HCT116 (cell line): ENCODE measurements at regions not wholly inside any gene's neighbourhood (a gene's known extent, or its start where the extent isn't known, plus 50 kb on each side); places are given as distances from the start of the nearest gene placed in this dataset.

ENCODE experiments used
- ATAC-seq: fragments of 200-7000 bp; cut with Tn5 transposase; 2 replicates; pipeline ENCODE4 v1.9.1; 2020; ENCODE audit warnings: mild to moderate bottlenecking, moderate library complexity
- BruUV-seq: library from RNA; stranded (reverse); fragments of 400-500 nt; replicated peaks from 2 replicates; lab custom pipeline; 2021; lab: Mats Ljungman, UMichigan
- CTCF ChIA-PET: fragments of 300-600 bp; sonication (Branson Sonifier 250); formaldehyde crosslinking; loops from one replicate; lab custom pipeline; 2021; ENCODE audit warnings: antibody characterized with exemption; lab: Charles Lee
- POLR2A ChIA-PET: fragments of 300-600, 350-600 bp; sonication (Branson Sonifier 250); formaldehyde crosslinking; loops from one replicate; lab custom pipeline; 2021; ENCODE audit warnings: antibody characterized with exemption; lab: Charles Lee
- RAD21 ChIA-PET, 2 experiments: fragments of 300-600 bp; sonication (Branson Sonifier 250); formaldehyde crosslinking; loops; one replicate each; lab custom pipeline; 2023; ENCODE audit warnings: low total read pairs in 2 of 2; ENCODE audit not compliant: uncharacterized antibody in 2 of 2, unreplicated experiment in 2 of 2, low non-redundant PET in 1 of 2; lab: Charles Lee
- DNase-seq: peaks from one replicate; pipeline ENCODE4 v3.0.0-alpha.2; 2010; ENCODE audit warnings: low read depth, low spot score
- H2AFZ ChIP-seq: fragments of 200-600 bp; shearing (Covaris generic), sonication (generic); 2 replicates; pipeline ENCODE4 v1.6.1; 2017; ENCODE audit warnings: low read depth, mixed run types, mixed read lengths, antibody characterized with exemption, low read length; ENCODE audit not compliant: poor library complexity, severe bottlenecking
- H3K27ac ChIP-seq: 2 replicates; pipeline ENCODE4 v1.5.1; 2012; ENCODE audit warnings: low read depth, low read length
- H3K27me3 ChIP-seq: fragments of 200-600 bp; sonication (generic); 2 replicates; pipeline ENCODE4 v1.6.1; 2016; ENCODE audit warnings: mixed run types, low read length, mixed read lengths; ENCODE audit not compliant: insufficient read depth
- H3K36me3 ChIP-seq, 2 experiments: fragments of 200-500 bp in 1 of 2; fragments of 200-600 bp in 1 of 2; sonication (Bioruptor generic) in 1 of 2; sonication (generic) in 1 of 2; 2 replicates each; pipeline versions ENCODE4 v1.5.1 to v1.6.1; 2014 to 2016; ENCODE audit warnings: low read length in 2 of 2, inconsistent platforms in 1 of 2, mixed read lengths in 1 of 2, mixed run types in 1 of 2; ENCODE audit not compliant: insufficient read depth in 2 of 2, control insufficient read depth in 1 of 2
- H3K4me1 ChIP-seq, 2 experiments: fragments of 200-600 bp in 1 of 2; sonication (generic) in 1 of 2; 2 replicates each; pipeline versions ENCODE4 v1.5.1 to v1.6.1; 2012 to 2017; ENCODE audit warnings: low read length in 2 of 2, inconsistent platforms in 1 of 2, mild to moderate bottlenecking in 1 of 2, mixed read lengths in 1 of 2, mixed run types in 1 of 2, moderate library complexity in 1 of 2; ENCODE audit not compliant: insufficient read depth in 2 of 2, control insufficient read depth in 1 of 2
- H3K4me2 ChIP-seq: fragments of 200-600 bp; sonication (generic); 2 replicates; pipeline ENCODE4 v1.6.1; 2017; ENCODE audit warnings: mixed run types, low read length, mixed read lengths
- H3K4me3 ChIP-seq, 2 experiments: fragments of 200-600 bp in 1 of 2; sonication (generic) in 1 of 2; replicated peaks in 1 of 2; 2 replicates each; pipeline ENCODE4 v1.5.1; 2011 to 2016; ENCODE audit warnings: low read length in 2 of 2, control low read depth in 1 of 2, low read depth in 1 of 2, mild to moderate bottlenecking in 1 of 2, mixed read lengths in 1 of 2, mixed run types in 1 of 2
- H3K79me2 ChIP-seq: fragments of 200-600 bp; sonication (generic); 2 replicates; pipeline ENCODE4 v1.6.1; 2017; ENCODE audit warnings: mild to moderate bottlenecking, mixed run types, low read length, moderate library complexity, mixed read lengths; ENCODE audit not compliant: insufficient read depth
- H3K9ac ChIP-seq: fragments of 200-600 bp; sonication (generic); 2 replicates; pipeline ENCODE4 v1.6.1; 2016; ENCODE audit warnings: low read length, mixed read lengths
- H3K9me2 ChIP-seq: fragments of 200-600 bp; sonication (generic), shearing (Covaris generic); 2 replicates; pipeline ENCODE4 v1.6.1; 2017; ENCODE audit warnings: mixed run types, mild to moderate bottlenecking, moderate library complexity; ENCODE audit not compliant: insufficient read depth
- H3K9me3 ChIP-seq, 2 experiments: fragments of 200-500 bp in 1 of 2; fragments of 200-600 bp in 1 of 2; sonication (Bioruptor generic) in 1 of 2; sonication (generic) in 1 of 2; 2 replicates each; pipeline ENCODE4 v1.6.1; 2014 to 2017; ENCODE audit warnings: low read length in 2 of 2, mixed read lengths in 2 of 2, inconsistent platforms in 1 of 2, low read depth in 1 of 2, mild to moderate bottlenecking in 1 of 2, mixed run types in 1 of 2, moderate library complexity in 1 of 2; ENCODE audit not compliant: control insufficient read depth in 1 of 2, insufficient read depth in 1 of 2
- H4K20me1 ChIP-seq: fragments of 200-600 bp; sonication (generic), shearing (Covaris generic); 2 replicates; pipeline ENCODE4 v1.6.1; 2017; ENCODE audit warnings: mixed run types, mild to moderate bottlenecking, moderate library complexity; ENCODE audit not compliant: insufficient read depth
- ATF3 ChIP-seq: IDR thresholded peaks from 2 replicates; pipeline ENCODE4 v1.6.1; 2012
- CBX3 ChIP-seq: IDR thresholded peaks from 2 replicates; pipeline ENCODE4 v1.6.1; 2012; ENCODE audit warnings: low read depth
- CEBPB ChIP-seq: IDR thresholded peaks from 2 replicates; pipeline ENCODE4 v1.6.1; 2012; ENCODE audit warnings: low read depth
- CTCF ChIP-seq, 3 experiments: fragments of 200-600 bp in 1 of 3; sonication (generic) in 1 of 3; IDR thresholded peaks in 2 of 3; conservative IDR thresholded peaks in 1 of 3; 2 replicates each; pipeline ENCODE4 v1.5.1; 2012 to 2017; ENCODE audit warnings: low read depth in 2 of 3, low read length in 2 of 3, antibody characterized with exemption in 1 of 3, borderline replicate concordance in 1 of 3, control low read depth in 1 of 3, mild to moderate bottlenecking in 1 of 3, mixed read lengths in 1 of 3, mixed run types in 1 of 3, moderate library complexity in 1 of 3; ENCODE audit not compliant: insufficient read depth in 1 of 3
- EGR1 ChIP-seq: IDR thresholded peaks from 2 replicates; pipeline ENCODE4 v1.6.1; 2012; ENCODE audit warnings: low read depth
- ELF1 ChIP-seq: IDR thresholded peaks from 2 replicates; pipeline ENCODE4 v1.6.1; 2012; ENCODE audit warnings: low read depth, borderline replicate concordance
- EZH2 ChIP-seq: fragments of 200-600 bp; sonication (generic); IDR thresholded peaks from 2 replicates; pipeline ENCODE4 v1.6.1; 2017; ENCODE audit warnings: antibody characterized with exemption, mixed run types
- JUND ChIP-seq: IDR thresholded peaks from 2 replicates; pipeline ENCODE4 v1.6.1; 2012
- MAX ChIP-seq: IDR thresholded peaks from 2 replicates; pipeline ENCODE4 v1.6.1; 2012
- POLR2A ChIP-seq: IDR thresholded peaks from 2 replicates; pipeline ENCODE4 v1.7.0; 2011; ENCODE audit warnings: borderline replicate concordance; ENCODE audit not compliant: insufficient read depth, insufficient read length; ENCODE audit errors: extremely low read depth
- POLR2AphosphoS5 ChIP-seq: IDR thresholded peaks from 2 replicates; pipeline ENCODE4 v1.6.1; 2011; ENCODE audit warnings: mild to moderate bottlenecking, low read depth, low read length, moderate library complexity
- RAD21 ChIP-seq: IDR thresholded peaks from 2 replicates; pipeline ENCODE4 v1.6.1; 2012; ENCODE audit warnings: low read depth, mild to moderate bottlenecking
- REST ChIP-seq: IDR thresholded peaks from 2 replicates; pipeline ENCODE4 v1.6.1; 2012; ENCODE audit warnings: low read depth
- SP1 ChIP-seq: IDR thresholded peaks from 2 replicates; pipeline ENCODE4 v1.6.1; 2012; ENCODE audit warnings: low read depth
- SRF ChIP-seq: IDR thresholded peaks from 2 replicates; pipeline ENCODE4 v1.6.1; 2012; ENCODE audit warnings: low read depth
- TCF7L2 ChIP-seq: IDR thresholded peaks from 2 replicates; pipeline ENCODE4 v1.7.0; 2011; ENCODE audit warnings: borderline replicate concordance, inconsistent platforms; ENCODE audit not compliant: insufficient read depth, insufficient read length; ENCODE audit errors: extremely low read depth
- YY1 ChIP-seq: IDR thresholded peaks from 2 replicates; pipeline ENCODE4 v1.6.1; 2011; ENCODE audit warnings: low read length, low read depth, moderate library complexity, mild to moderate bottlenecking; ENCODE audit not compliant: insufficient replicate concordance; ENCODE audit errors: extremely low read depth
- ZBTB33 ChIP-seq: IDR thresholded peaks from 2 replicates; pipeline ENCODE4 v1.6.1; 2011; ENCODE audit warnings: mild to moderate bottlenecking, low read length, moderate library complexity; ENCODE audit not compliant: insufficient replicate concordance; ENCODE audit errors: extremely low read depth
- ZNF274 ChIP-seq: fragments of 200-500 bp; sonication (Bioruptor generic); IDR thresholded peaks from 2 replicates; pipeline ENCODE4 v1.6.1; 2014; ENCODE audit warnings: mild to moderate bottlenecking, low read depth, low read length, inconsistent platforms
- intact Hi-C: fragments of 100-400 bp; cut with micrococcal nuclease; formaldehyde crosslinking; loops from 2 replicates; pipeline ENCODE4 v1.10.0; 2022

- RAD21 ChIA-PET: no interaction called here
- Histone ChIP-seq H3K9ac (no peak overlapping the region), H2AFZ (no peak overlapping the region), H3K9me2 (no peaks in the 10 kb centered on the region), H3K36me3 (no peaks in the 10 kb centered on the region), H3K27ac (no peak overlapping the region), H4K20me1 (no peaks in the 10 kb centered on the region), H3K79me2 (no peaks in the 10 kb centered on the region)
- CTCF ChIA-PET: no interaction called here
- ATAC-seq: no peak
- TF ChIP-seq REST (no peak), CTCF (IDR thresholded peaks at IDR 0.05 in 2 of 3, conservative IDR thresholded peaks at IDR 0.05 in 1 of 3; ENCODE audit: borderline replicate concordance in 1 of 3, insufficient read depth in 1 of 3, low read depth in 2 of 3, low read length in 2 of 3) (no peak), TCF7L2 (no peak), JUND (no peak), ATF3 (no peak), EGR1 (no peak), EZH2 (no peak), POLR2A (no peak), CBX3 (no peak), ELF1 (no peak), YY1 (no peak), POLR2AphosphoS5 (no peak), SRF (no peak), ZNF274 (no peak), CEBPB (no peak), RAD21 (no peak), ZBTB33 (no peak), MAX (no peak), SP1 (no peak)
- TF ChIP-seq, all 23 proteins: peak for 0
- H3K4me3 ChIP-seq: no peak overlapping the region
- DNase-seq: no peak
- no peaks in the 10 kb centered on the region for H3K27me3 ChIP-seq
- POLR2A ChIA-PET: no interaction called here
- BruUV-seq: no TSS peak
- no peaks in the 10 kb centered on the region for H3K9me3 ChIP-seq
- no peak overlapping the region for H3K4me2 ChIP-seq
- intact Hi-C loops: no loop called here
- H3K4me1 ChIP-seq: peaks cover 6 to 8% of the 10 kb centered on the region in 2 experiments
Observed at GRCh38 chr14:38046160-38046559, 161.5 kb upstream of the SSTR1 start.
